Activated T-cell treated with anti-CD3 and anti-CD28 coated beads, Interleukin-2, amount 50 U/mL, for 48 hours (primary cell): ENCODE measurements at regions not wholly inside any gene's neighbourhood (a gene's known extent, or its start where the extent isn't known, plus 50 kb on each side); places are given as distances from the start of the nearest gene placed in this dataset.

ENCODE experiments used
- DNase-seq, 2 experiments: peaks; one replicate each; pipeline ENCODE4 v3.0.0-alpha.2; 2020

GRCh38 chr10:88083597-88083989, 220.2 kb downstream of the PTEN start:
- no peak for DNase-seq

- no peak for DNase-seq
These were observed 222.9 kb downstream of the PTEN start for GRCh38 chr10:88086187-88086960.

DNA sequence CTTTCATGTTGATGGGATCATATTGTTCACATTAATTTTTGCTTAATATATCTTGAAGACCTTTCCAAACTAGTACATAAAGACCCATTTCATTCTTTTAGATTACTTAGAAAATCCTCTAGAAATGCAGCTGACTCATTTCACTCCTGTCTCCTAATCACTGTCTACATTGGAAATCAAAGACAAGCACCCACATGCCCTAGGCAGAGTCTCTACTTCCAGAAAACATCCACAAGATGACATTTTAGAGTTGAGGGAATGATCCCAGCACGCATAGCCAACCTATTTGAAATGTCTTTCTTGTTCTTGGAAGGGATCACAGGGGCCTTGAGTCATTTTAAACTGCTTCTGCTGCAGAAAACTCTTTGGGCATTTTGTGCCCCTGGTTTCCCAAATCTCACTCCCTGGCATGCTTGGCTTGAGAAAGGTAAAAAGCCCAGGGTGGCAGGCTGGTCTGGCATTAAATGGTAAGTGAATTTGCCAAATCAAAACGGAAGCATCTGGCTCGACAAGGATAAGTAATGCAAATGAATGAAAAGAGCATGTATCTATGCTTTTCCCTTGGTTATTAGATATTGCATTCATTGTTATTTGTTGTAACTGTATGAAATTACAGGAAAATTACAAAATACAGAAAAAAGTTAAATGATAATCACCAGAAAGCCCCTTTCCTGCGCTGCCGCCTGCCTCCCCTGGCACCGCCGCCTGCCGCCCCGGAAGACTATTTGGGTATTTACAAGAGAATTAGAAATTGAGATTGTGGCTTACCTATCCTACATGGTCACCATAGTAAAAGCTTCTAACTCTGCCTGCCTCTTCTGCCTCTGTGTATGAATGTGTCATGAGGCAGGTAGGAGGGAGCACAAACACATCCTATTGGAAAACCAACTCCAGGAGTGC, 225.3 kb downstream of the PTEN start:
- DNase-seq, result no peak

GRCh38 chr10:88089498-88089897, 226.1 kb downstream of the PTEN start:
- DNase-seq, result no peak

DNA sequence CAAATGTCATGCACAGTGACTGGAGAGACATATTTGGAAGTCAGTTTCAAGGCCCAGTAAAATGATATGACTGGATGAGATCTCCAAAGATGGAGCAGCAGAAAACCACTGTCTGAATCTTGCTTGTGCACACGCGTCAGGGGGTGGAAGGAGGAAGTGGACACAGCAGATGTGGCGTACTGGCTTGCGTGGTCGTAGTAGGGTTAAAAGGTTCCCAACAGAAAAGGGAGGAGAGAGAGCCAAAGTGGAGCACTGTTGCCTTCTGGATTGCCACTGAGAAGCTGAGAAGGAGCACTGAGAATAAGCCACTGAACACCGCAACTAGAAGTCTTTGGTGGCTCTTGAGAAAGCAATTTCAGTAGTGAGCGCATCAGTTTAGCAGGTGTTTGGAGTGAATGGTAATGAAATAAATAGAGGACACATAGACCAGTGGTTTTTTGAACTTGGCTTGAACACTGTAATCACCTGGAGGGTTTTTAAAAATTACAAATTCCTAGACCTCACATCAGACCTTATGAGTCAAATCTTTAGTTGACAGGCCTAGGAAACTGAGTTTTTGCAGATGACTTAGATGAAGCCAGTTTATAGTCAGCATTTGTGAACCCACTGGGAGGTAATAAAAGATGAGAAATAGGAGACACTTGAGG, 227.3 kb downstream of the PTEN start:
- no peak for DNase-seq

GRCh38 chr10:88091490-88092061, 228.2 kb downstream of the PTEN start:
- DNase-seq, result peak; percentile 78 to 81

DNA sequence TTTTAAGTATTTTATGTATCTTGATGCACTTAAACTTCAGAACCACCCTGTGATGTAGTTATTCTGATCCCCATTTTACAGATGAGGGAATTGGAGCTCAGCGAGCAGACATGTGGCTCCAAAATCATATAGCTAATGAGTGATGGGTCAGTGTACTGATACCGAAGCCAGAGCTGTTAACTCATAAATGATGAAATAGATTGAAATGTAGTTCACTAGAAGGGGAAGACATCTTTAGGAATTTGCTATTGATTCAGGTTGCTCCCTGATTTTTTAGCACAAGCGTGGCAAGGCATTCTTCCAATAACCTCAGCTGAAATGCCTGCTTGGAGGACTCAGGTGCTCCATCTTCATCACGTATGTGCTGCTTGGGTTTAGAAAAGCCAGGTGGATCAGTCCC, 228.8 kb downstream of the PTEN start:
- DNase-seq, result no peak

GRCh38 chr10:88092973-88093372, 229.5 kb downstream of the PTEN start:
- DNase-seq, result no peak

- DNase-seq, result no peak
These were observed 231.4 kb downstream of the PTEN start for GRCh38 chr10:88094795-88095194.

- no peak for DNase-seq
These were observed 231.8 kb downstream of the PTEN start for GRCh38 chr10:88095223-88095721.

GRCh38 chr10:88095778-88096431, 232.5 kb downstream of the PTEN start:
- DNase-seq, result no peak

DNA sequence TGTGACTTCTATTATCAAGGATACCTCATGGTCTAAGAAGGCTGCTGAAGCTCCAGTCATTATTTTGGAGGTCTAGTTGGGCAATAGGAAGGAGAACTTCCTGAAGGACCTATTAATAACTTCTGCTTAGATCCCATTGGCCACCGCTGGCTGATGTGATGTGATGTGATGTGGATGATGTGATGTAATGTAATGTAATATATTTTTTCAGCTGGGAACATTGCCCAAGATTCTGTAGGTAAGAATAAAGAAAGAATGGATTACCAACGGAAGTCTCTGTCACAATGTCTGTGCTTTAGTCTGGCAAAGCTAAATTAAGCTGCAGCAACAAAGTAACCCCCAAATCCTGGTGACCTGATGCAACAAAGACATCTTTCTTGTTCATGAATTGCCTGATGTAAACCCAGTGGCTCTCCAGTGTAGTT, 233.7 kb downstream of the PTEN start:
- no peak for DNase-seq

GRCh38 chr10:88097536-88097935, 234.1 kb downstream of the PTEN start:
- no peak for DNase-seq

DNA sequence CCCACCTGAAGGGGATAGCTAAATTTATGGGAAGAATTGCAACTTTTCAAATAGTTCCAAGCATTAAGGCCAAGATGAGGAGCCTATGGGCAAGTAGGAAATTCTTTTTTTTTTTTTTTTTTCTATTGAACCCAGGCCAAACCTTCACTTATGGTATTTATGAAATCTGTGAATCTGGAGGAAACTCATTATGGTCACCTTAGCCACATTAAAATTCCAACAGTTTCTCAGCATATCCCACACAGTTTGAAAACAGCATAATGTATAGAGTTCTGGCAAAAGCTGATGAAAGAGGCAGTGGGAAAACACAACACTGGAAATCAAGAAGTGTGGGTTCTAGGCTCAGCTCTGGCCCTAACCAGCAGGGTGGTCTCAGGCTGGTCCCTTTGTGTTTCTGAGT, 236.9 kb downstream of the PTEN start:
- no peak for DNase-seq

- DNase-seq, result no peak
These were observed 238.2 kb downstream of the PTEN start for GRCh38 chr10:88101666-88102065.

- DNase-seq, result no peak
These were observed 240.2 kb downstream of the PTEN start for GRCh38 chr10:88103576-88103975.

GRCh38 chr10:88104223-88104622, 240.8 kb downstream of the PTEN start:
- no peak for DNase-seq

DNA sequence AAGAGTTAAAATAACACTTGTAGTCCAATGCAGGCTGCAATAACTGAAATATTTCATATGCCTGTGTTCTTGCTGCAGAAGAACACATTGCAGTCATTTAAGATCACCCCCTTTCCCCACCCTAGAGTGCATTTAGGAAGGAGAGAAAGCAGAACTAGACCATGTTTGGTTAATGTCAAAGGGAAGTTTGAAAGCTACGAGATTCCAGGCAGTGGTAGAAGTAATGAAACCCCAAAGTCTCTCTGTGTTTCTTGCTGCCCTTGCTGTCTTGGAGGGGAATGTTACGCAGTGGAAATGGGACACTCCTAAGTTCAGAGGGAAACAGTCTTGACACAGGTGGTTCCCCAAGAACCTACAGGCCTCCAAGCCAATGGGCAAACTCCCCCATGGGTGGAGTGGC, 242.9 kb downstream of the PTEN start:
- no peak for DNase-seq

DNA sequence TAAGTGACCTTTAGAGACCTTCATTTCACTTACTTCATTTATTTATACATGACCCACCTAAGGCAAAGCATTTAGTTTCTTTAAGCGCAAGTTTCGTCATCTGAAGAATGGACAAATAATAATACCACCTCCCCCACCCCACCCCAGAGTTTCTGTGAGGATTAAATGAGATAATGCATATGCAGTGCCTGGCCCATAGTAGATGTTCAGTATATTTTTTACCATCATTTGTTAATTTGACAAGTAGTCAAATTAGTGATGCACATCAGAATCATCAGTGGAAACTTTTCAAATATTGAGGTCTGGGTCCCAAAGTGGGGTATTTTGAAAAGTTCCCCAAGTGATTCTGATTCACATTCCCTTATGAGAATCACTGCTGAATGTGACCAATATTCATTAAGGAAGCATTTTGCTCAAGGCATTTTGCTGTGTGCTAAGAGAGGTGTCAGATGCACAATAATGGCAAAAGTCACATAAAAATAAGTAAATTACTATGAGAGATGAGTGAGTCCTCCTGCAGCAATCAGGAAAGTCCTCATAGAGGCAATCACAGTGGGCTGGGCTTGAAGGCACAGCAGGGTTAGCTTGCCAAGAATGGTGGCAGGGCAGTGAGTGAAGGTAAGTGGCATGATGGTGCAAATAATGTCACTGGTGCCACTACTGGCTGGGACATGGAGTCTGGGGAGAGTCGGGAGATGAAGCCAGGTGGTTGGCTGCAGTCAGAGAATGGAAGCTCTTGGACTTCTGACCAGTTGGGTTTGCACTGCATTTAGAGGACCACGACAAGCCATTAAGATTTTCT, 244.1 kb downstream of the PTEN start:
- DNase-seq, result no peak

DNA sequence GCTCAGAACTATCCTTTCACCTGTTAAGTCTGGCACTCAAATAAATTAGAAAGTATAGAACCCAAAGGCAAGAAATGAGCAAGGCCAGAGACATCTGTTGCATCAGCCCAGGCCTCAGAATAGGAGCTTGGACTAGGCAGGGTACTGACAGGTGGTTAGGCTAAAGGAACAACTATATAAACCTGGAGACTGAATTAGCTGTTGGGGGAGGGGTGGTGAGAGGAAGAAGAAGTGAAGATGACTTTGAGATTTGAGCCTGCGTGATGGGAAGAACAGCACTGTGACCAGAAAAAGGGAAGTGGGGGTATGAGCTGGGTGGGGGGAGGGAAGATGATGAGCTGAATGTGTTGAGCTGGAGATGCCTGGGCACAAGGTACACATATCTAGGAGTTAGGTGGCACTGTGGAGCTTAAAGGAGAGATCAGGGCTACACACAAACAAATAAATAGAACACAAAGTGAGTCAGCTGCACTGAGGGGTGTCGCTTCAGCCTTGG, 244.7 kb downstream of the PTEN start:
- no peak for DNase-seq

DNA sequence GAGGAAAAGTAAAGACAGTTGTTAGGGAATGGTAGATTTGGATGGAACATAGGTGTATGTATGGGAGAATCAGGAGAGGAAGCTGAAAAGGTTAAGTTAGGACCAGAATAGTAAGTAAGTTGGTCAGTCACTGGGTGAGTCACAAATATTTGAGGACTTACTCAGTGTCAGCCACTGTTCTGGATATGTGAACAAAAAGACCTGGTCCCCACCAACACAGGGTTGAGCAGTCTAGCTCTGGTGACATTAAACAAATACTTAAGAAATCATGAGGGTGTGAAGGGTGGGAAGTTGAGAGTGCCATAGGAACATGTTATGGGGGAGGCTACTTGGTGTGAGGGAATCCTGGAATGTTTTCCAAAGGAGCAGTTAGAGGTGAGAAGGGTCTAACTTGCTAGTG, 246.9 kb downstream of the PTEN start:
- no peak for DNase-seq
